Vagina (tissue), 2 donors: ENCODE measurements at regions not wholly inside any gene's neighbourhood (a gene's known extent, or its start where the extent isn't known, plus 50 kb on each side); places are given as distances from the start of the nearest gene placed in this dataset.

Source experiments
- DNase-seq, 2 donors: peaks; one replicate each; pipeline ENCODE4 v3.0.0-alpha.2; 2017; ENCODE audit errors: extremely low spot score in 2 of 2
- H3K27ac ChIP-seq: fragments of 200-600 bp; sonication (generic); one replicate; pipeline ENCODE4 v1.5.1; 2019
- H3K27me3 ChIP-seq: fragments of 200-600 bp; sonication (generic); one replicate; pipeline ENCODE4 v1.5.1; 2019
- H3K36me3 ChIP-seq, 2 donors: fragments of 200-600 bp; sonication (generic); one replicate each; pipeline ENCODE4 v1.5.1; 2017 to 2019
- H3K4me1 ChIP-seq: fragments of 200-600 bp; sonication (generic); one replicate; pipeline ENCODE4 v1.5.1; 2019
- H3K4me3 ChIP-seq, 2 donors: fragments of 200-600 bp; sonication (generic); 1 replicate in 1 of 2; 2 replicates in 1 of 2; pipeline ENCODE4 v1.5.1; 2016 to 2019
- H3K9me3 ChIP-seq: fragments of 200-600 bp; sonication (generic); one replicate; pipeline ENCODE4 v1.5.1; 2019
- POLR2A ChIP-seq, 2 donors: fragments of 450-650 bp; IDR thresholded peaks; one replicate each; pipeline ENCODE4 v1.6.1; 2017; ENCODE audit warnings: antibody characterized with exemption in 2 of 2, mild to moderate bottlenecking in 2 of 2, moderate library complexity in 2 of 2
- POLR2AphosphoS5 ChIP-seq, 2 donors: sonication (generic); formaldehyde crosslinking; IDR thresholded peaks; one replicate each; pipeline ENCODE4 v1.9.0; 2017; ENCODE audit warnings: antibody characterized with exemption in 2 of 2, mild to moderate bottlenecking in 2 of 2, low read depth in 1 of 2; ENCODE audit not compliant: insufficient read depth in 1 of 2
- intact Hi-C: fragments of 100-400 bp; cut with DNase I; formaldehyde crosslinking; loops from one replicate; pipeline ENCODE4 v1.15.1; 2023
- TF ChIP-seq, protein P1 (sequence below), 3 experiments: fragments of 450-650 bp in 2 of 3; fragments of 200-600 bp in 1 of 3; sonication (generic) in 1 of 3; IDR thresholded peaks; one replicate each; pipeline ENCODE4 v1.5.1; 2017 to 2019; ENCODE audit warnings: antibody characterized with exemption in 3 of 3, mild to moderate bottlenecking in 2 of 3, moderate library complexity in 2 of 3

DNA sequence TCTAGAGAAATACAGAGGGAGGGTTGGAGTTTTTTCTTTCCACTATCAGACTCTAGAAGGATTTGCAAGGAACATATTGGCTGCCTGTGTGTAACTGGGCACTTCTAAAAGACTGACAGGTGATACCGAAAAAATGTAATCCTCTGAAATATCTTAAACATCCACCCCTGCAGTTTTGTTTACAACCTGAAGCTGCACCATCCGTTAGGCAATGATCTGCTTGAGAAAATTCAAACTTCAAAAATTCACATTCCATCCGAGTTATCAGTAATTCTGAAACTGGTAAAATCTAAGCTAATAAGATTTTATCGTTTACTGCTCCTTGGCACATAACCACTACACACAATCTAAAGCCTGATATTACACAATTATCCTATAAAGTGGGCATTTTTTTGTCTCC, 528.6 kb downstream of the FUT8 start:
- no peak for DNase-seq
- Histone ChIP-seq H3K27ac (no peak overlapping the region), H3K27me3 (no peaks in the 10 kb centered on the region), H3K36me3 (no peaks in the 10 kb centered on the region), H3K4me1 (no peaks in the 10 kb centered on the region), H3K9me3 (no peaks in the 10 kb centered on the region), H3K4me3 (no peak overlapping the region)
- intact Hi-C loops: no loop called here
- TF ChIP-seq POLR2A (IDR thresholded peaks at IDR 0.05) (no peak), POLR2AphosphoS5 (IDR thresholded peaks at IDR 0.05; ENCODE audit: insufficient read depth in 1 of 2, low read depth in 1 of 2) (no peak)
- TF ChIP-seq, protein P1, sequence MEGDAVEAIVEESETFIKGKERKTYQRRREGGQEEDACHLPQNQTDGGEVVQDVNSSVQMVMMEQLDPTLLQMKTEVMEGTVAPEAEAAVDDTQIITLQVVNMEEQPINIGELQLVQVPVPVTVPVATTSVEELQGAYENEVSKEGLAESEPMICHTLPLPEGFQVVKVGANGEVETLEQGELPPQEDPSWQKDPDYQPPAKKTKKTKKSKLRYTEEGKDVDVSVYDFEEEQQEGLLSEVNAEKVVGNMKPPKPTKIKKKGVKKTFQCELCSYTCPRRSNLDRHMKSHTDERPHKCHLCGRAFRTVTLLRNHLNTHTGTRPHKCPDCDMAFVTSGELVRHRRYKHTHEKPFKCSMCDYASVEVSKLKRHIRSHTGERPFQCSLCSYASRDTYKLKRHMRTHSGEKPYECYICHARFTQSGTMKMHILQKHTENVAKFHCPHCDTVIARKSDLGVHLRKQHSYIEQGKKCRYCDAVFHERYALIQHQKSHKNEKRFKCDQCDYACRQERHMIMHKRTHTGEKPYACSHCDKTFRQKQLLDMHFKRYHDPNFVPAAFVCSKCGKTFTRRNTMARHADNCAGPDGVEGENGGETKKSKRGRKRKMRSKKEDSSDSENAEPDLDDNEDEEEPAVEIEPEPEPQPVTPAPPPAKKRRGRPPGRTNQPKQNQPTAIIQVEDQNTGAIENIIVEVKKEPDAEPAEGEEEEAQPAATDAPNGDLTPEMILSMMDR (IDR thresholded peaks at IDR 0.05): no peak

DNA sequence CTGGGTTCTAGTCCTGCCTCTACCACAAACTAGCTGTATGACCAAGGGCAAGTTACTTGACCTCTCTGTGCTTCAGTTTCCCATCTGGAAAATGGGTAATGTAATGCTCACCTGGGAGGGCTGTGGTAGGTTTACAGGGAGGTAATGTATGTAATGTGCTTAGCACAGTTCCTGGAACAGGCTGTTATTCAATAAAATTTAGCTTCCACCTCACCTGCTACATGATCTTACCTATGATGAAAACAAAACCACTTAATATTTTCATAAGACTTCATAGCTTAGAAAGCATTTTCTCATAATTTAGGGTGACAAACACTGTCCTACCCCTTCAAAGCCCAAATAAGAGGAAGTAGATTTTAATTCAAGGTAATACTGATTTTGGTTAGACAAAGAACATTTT, 530.6 kb downstream of the FUT8 start:
- Histone ChIP-seq H3K4me3 (no peak overlapping the region), H3K4me1 (no peaks in the 10 kb centered on the region), H3K27ac (no peak overlapping the region), H3K9me3 (no peaks in the 10 kb centered on the region), H3K27me3 (no peaks in the 10 kb centered on the region), H3K36me3 (no peaks in the 10 kb centered on the region)
- intact Hi-C loops: no loop called here
- no peak for DNase-seq
- TF ChIP-seq, protein P1 (IDR thresholded peaks at IDR 0.05): no peak
- TF ChIP-seq POLR2A (IDR thresholded peaks at IDR 0.05) (no peak), POLR2AphosphoS5 (IDR thresholded peaks at IDR 0.05; ENCODE audit: insufficient read depth in 1 of 2, low read depth in 1 of 2) (no peak)

DNA sequence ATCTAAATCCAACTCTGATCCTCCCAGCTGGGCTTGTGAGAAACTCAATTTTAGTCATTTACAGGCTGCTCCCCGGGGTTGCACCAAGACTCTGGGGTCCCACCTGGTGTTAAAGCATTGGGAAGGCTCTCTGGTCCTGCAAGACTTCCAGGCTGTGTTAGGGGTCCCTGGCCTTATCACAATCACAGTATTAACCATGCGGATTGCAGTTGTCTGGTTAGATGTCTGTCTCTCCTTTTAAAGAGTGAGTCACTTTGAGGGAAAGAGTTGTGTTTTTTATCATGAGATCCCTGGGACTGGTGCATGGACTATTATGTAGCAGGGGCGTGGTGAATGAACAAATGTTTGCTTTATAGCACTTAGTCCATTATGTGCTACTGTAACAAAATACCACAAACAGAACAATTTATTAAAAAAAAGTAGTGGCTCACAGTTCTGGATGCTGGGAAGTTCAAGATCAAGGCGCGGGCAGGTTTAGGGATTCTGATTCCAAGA, 531.4 kb downstream of the FUT8 start:
- intact Hi-C loops: no loop called here
- H3K27me3 ChIP-seq: no peaks in the 10 kb centered on the region
- no peaks in the 10 kb centered on the region for H3K36me3 ChIP-seq
- no peaks in the 10 kb centered on the region for H3K9me3 ChIP-seq
- TF ChIP-seq, protein P1 (IDR thresholded peaks at IDR 0.05): no peak
- TF ChIP-seq POLR2A (IDR thresholded peaks at IDR 0.05) (no peak), POLR2AphosphoS5 (IDR thresholded peaks at IDR 0.05; ENCODE audit: insufficient read depth in 1 of 2, low read depth in 1 of 2) (no peak)
- H3K27ac ChIP-seq: no peak overlapping the region
- DNase-seq: no peak
- H3K4me3 ChIP-seq: no peak overlapping the region
- H3K4me1 ChIP-seq: no peaks in the 10 kb centered on the region

DNA sequence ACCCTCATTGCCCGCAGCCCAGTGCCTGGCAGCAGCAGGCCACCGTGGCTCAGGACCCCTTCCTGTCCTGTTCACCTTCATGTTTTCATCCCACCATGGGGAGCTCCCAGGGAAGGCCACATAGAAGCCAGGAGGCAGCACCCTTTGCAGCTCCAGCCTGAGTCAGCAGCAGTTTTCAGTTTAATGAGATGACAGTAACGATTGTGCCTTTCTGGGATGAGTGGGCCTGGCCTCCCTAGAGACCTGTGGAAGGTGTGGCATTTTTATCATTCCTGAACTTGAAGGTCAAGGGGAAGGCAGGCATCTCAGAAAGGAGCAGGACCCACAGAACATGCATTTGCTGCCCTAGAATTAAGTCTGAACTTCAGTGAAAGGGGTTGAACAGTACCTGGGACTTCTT, 532.8 kb downstream of the FUT8 start:
- intact Hi-C loops: no loop called here
- no peak overlapping the region for H3K4me3 ChIP-seq

DNA sequence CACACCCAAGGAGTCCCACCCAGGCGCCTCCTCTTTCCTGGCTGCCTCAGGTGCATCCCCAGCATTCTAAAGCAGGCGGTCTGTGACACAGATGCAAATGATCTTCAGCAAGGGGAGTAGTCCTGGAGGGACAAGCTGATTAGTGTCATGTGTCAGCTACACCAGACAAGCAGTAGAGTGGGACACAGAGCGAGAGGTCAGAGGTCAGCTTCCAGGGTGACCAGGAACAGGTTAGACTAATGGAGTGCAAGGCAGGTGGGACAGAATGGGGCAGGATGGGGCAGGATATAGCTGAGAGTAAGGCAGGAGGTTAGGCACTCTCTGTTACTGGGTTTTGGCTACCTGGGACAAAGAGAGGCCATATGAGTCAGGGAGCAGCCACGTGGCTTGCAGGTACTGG, 534.0 kb downstream of the FUT8 start:
- Histone ChIP-seq H3K4me1 (no peaks in the 10 kb centered on the region), H3K27me3 (no peaks in the 10 kb centered on the region), H3K36me3 (no peaks in the 10 kb centered on the region), H3K27ac (no peak overlapping the region), H3K4me3 (no peak overlapping the region), H3K9me3 (no peaks in the 10 kb centered on the region)
- no peak for DNase-seq
- intact Hi-C loops: no loop called here
- TF ChIP-seq, protein P1 (IDR thresholded peaks at IDR 0.05): no peak
- no peak for TF ChIP-seq POLR2AphosphoS5 (IDR thresholded peaks at IDR 0.05; ENCODE audit: insufficient read depth in 1 of 2, low read depth in 1 of 2)
- TF ChIP-seq POLR2A (IDR thresholded peaks at IDR 0.05): no peak

More for the DNA sequence above, 532.8 kb downstream of the FUT8 start:
- no peak for TF ChIP-seq POLR2A (IDR thresholded peaks at IDR 0.05)
- TF ChIP-seq, protein P1 (IDR thresholded peaks at IDR 0.05): no peak
- no peak overlapping the region for H3K27ac ChIP-seq
- H3K27me3 ChIP-seq: no peaks in the 10 kb centered on the region
- H3K36me3 ChIP-seq: no peaks in the 10 kb centered on the region
- no peaks in the 10 kb centered on the region for H3K4me1 ChIP-seq
- DNase-seq: no peak
- no peaks in the 10 kb centered on the region for H3K9me3 ChIP-seq
